Vagina (tissue), 2 donors: ENCODE measurements at regions not wholly inside any gene's neighbourhood (a gene's known extent, or its start where the extent isn't known, plus 50 kb on each side); places are given as distances from the start of the nearest gene placed in this dataset.

Experiments
- CTCF ChIP-seq, 3 experiments: fragments of 450-650 bp in 2 of 3; fragments of 200-600 bp in 1 of 3; sonication (generic) in 1 of 3; IDR thresholded peaks; one replicate each; pipeline ENCODE4 v1.5.1; 2017 to 2019; ENCODE audit warnings: antibody characterized with exemption in 3 of 3, mild to moderate bottlenecking in 2 of 3, moderate library complexity in 2 of 3
- POLR2A ChIP-seq, 2 donors: fragments of 450-650 bp; IDR thresholded peaks; one replicate each; pipeline ENCODE4 v1.6.1; 2017; ENCODE audit warnings: antibody characterized with exemption in 2 of 2, mild to moderate bottlenecking in 2 of 2, moderate library complexity in 2 of 2
- POLR2AphosphoS5 ChIP-seq, 2 donors: sonication (generic); formaldehyde crosslinking; IDR thresholded peaks; one replicate each; pipeline ENCODE4 v1.9.0; 2017; ENCODE audit warnings: antibody characterized with exemption in 2 of 2, mild to moderate bottlenecking in 2 of 2, low read depth in 1 of 2; ENCODE audit not compliant: insufficient read depth in 1 of 2

DNA sequence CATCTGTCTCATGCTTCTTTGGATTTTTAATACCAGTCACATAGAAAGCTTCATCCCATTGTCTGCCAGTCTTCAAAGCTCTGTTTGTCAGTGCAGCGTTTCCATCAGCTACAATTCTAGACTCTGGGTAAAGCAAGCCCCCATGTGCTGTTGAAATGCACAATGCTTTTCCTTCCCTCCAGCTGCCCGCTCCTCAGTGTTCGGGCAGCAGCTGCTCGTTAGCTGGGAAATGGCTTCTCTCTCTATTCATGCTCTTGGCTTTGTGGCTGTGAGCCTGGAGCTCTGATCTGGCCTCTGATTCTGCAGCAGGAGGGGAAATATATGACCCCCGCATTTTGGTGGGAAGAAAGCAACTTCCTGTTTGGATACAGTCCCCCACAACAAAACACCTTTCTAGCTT lies 213.0 kb upstream of the CDYL start:
- TF ChIP-seq POLR2A (IDR thresholded peaks at IDR 0.05) (no peak), CTCF (IDR thresholded peaks at IDR 0.05) (no peak), POLR2AphosphoS5 (IDR thresholded peaks at IDR 0.05; ENCODE audit: insufficient read depth in 1 of 2, low read depth in 1 of 2) (no peak)
